HG02884 (cell line): ENCODE measurements at regions not wholly inside any gene's neighbourhood (a gene's known extent, or its start where the extent isn't known, plus 50 kb on each side); places are given as distances from the start of the nearest gene placed in this dataset.
"Not testable (repeated sequence)": the region's sequence is repeated elsewhere in the genome, so short reads cannot be mapped to it uniquely, and the experiment has no call there.

ENCODE experiments used
- ATAC-seq: cut with Tn5 transposase; IDR thresholded peaks from one replicate; pipeline ENCODE4 v1.9.1; 2021; ENCODE audit warnings: mild to moderate bottlenecking, moderate library complexity; ENCODE audit not compliant: unreplicated experiment

- no peak for ATAC-seq
Observed at GRCh38 chr6:8825726-8826125, 390.4 kb upstream of the SLC35B3 start.

- ATAC-seq = no peak
Observed at GRCh38 chr6:8821981-8822381, 386.6 kb upstream of the SLC35B3 start.

GRCh38 chr6:8820313-8820712, 385.0 kb upstream of the SLC35B3 start:
- no peak for ATAC-seq

GRCh38 chr6:8819446-8819845, 384.1 kb upstream of the SLC35B3 start:
- no peak for ATAC-seq

GRCh38 chr6:8814440-8815000, 379.2 kb upstream of the SLC35B3 start:
- ATAC-seq = no peak

- no peak for ATAC-seq
Observed at GRCh38 chr6:8810325-8810724, 375.0 kb upstream of the SLC35B3 start.

- no peak for ATAC-seq
Observed at GRCh38 chr6:8809662-8810061, 374.3 kb upstream of the SLC35B3 start.

GRCh38 chr6:8803181-8803760, 367.9 kb upstream of the SLC35B3 start:
- ATAC-seq = no peak

GRCh38 chr6:8802397-8802796, 367.1 kb upstream of the SLC35B3 start:
- not testable (repeated sequence) for ATAC-seq

- ATAC-seq = no peak
Observed at GRCh38 chr6:8794420-8794819, 359.1 kb upstream of the SLC35B3 start.

- no peak for ATAC-seq
Observed at GRCh38 chr6:8789878-8790277, 354.5 kb upstream of the SLC35B3 start.

GRCh38 chr6:8785223-8785622, 349.9 kb upstream of the SLC35B3 start:
- no peak for ATAC-seq

GRCh38 chr6:8783191-8783590, 347.8 kb upstream of the SLC35B3 start:
- ATAC-seq = no peak

- ATAC-seq = no peak
Observed at GRCh38 chr6:8780653-8781052, 345.3 kb upstream of the SLC35B3 start.

GRCh38 chr6:8764733-8765132, 329.4 kb upstream of the SLC35B3 start:
- no peak for ATAC-seq

- no peak for ATAC-seq
Observed at GRCh38 chr6:8760951-8761350, 325.6 kb upstream of the SLC35B3 start.

- ATAC-seq = no peak
Observed at GRCh38 chr6:8758412-8758811, 323.1 kb upstream of the SLC35B3 start.

- ATAC-seq = no peak
Observed at GRCh38 chr6:8750627-8751026, 315.3 kb upstream of the SLC35B3 start.

GRCh38 chr6:8749465-8749864, 314.1 kb upstream of the SLC35B3 start:
- no peak for ATAC-seq

GRCh38 chr6:8743170-8743745, 307.9 kb upstream of the SLC35B3 start:
- peak; percentile 64 for ATAC-seq

- ATAC-seq = no peak
Observed at GRCh38 chr6:8739454-8739853, 304.1 kb upstream of the SLC35B3 start.

GRCh38 chr6:8738951-8739350, 303.6 kb upstream of the SLC35B3 start:
- no peak for ATAC-seq
